WTC11 (cell line): ENCODE measurements at regions not wholly inside any gene's neighbourhood (a gene's known extent, or its start where the extent isn't known, plus 50 kb on each side); places are given as distances from the start of the nearest gene placed in this dataset.

Experiments used
- ATAC-seq: fragments of 200-7000 bp; cut with Tn5 transposase; 2 replicates; pipeline ENCODE4 v1.10.0; 2021; ENCODE audit warnings: mild to moderate bottlenecking, moderate library complexity
- CTCF ChIA-PET: fragments of 300-600 bp; sonication (Branson Sonifier 250); formaldehyde crosslinking; loops from one replicate; lab custom pipeline; 2021; ENCODE audit warnings: antibody characterized with exemption; lab: Charles Lee
- POLR2A ChIA-PET: fragments of 350-600 bp; sonication (Branson Sonifier 250); formaldehyde crosslinking; loops from one replicate; lab custom pipeline; 2021; ENCODE audit warnings: antibody characterized with exemption; lab: Charles Lee
- DNase-seq: peaks from one replicate; pipeline ENCODE4 v3.0.0; 2021; ENCODE audit warnings: low spot score
- H3K27ac Mint-ChIP-seq: 2 replicates; pipeline ENCODE4 v1.8.0; 2021; ENCODE audit warnings: mixed read lengths
- H3K27me3 Mint-ChIP-seq: 2 replicates; pipeline ENCODE4 v1.8.0; 2021; ENCODE audit warnings: low read depth, mild to moderate bottlenecking, moderate library complexity, mixed read lengths
- H3K36me3 Mint-ChIP-seq: 2 replicates; pipeline ENCODE4 v1.8.0; 2021; ENCODE audit warnings: mixed read lengths
- H3K4me1 Mint-ChIP-seq: 2 replicates; pipeline ENCODE4 v1.8.0; 2022; ENCODE audit warnings: mixed read lengths
- H3K4me3 Mint-ChIP-seq: 2 replicates; pipeline ENCODE4 v1.8.0; 2021; ENCODE audit warnings: mild to moderate bottlenecking, moderate library complexity, mixed read lengths
- H3K9me3 Mint-ChIP-seq: 2 replicates; pipeline ENCODE4 v1.8.0; 2021; ENCODE audit warnings: mixed read lengths
- AFF4 ChIP-seq: sonication (generic); formaldehyde crosslinking; IDR thresholded peaks from 2 replicates; pipeline ENCODE4 v1.8.1; 2023; ENCODE audit warnings: mild to moderate bottlenecking, missing genetic modification reagents, borderline replicate concordance
- FOXJ3 ChIP-seq: sonication (generic); formaldehyde crosslinking; IDR thresholded peaks from 2 replicates; pipeline ENCODE4 v1.9.0; 2021; ENCODE audit warnings: missing genetic modification reagents, mild to moderate bottlenecking, borderline replicate concordance
- FOXK1 ChIP-seq: sonication (generic); formaldehyde crosslinking; IDR thresholded peaks from 2 replicates; pipeline ENCODE4 v1.8.0; 2022; ENCODE audit warnings: mild to moderate bottlenecking, moderate library complexity, missing genetic modification reagents
- FOXP1 ChIP-seq: sonication (generic); formaldehyde crosslinking; IDR thresholded peaks from 2 replicates; pipeline ENCODE4 v1.8.0; 2022; ENCODE audit warnings: missing genetic modification reagents, mild to moderate bottlenecking, moderate library complexity, borderline replicate concordance
- GTF2I ChIP-seq: fragments of 250-450 bp; sonication (Bioruptor Pico); conservative IDR thresholded peaks from 2 replicates; pipeline ENCODE4 v1.4.0; 2021; ENCODE audit warnings: mild to moderate bottlenecking
- HMGA2 ChIP-seq: fragments of 250-450 bp; sonication (Bioruptor Pico); IDR thresholded peaks from 2 replicates; pipeline ENCODE4 v1.4.0; 2021; ENCODE audit warnings: mild to moderate bottlenecking, moderate library complexity
- JUN ChIP-seq: sonication (generic); formaldehyde crosslinking; IDR thresholded peaks from 2 replicates; pipeline ENCODE4 v1.8.0; 2023; ENCODE audit warnings: mild to moderate bottlenecking, missing genetic modification reagents
- MAX ChIP-seq: sonication (generic); formaldehyde crosslinking; IDR thresholded peaks from 2 replicates; pipeline ENCODE4 v1.8.0; 2022; ENCODE audit warnings: mild to moderate bottlenecking, missing genetic modification reagents
- NFYB ChIP-seq: sonication (generic); formaldehyde crosslinking; conservative IDR thresholded peaks from 2 replicates; pipeline ENCODE4 v1.8.0; 2022; ENCODE audit warnings: low read depth, missing genetic modification reagents
- NR1H2 ChIP-seq: sonication (generic); formaldehyde crosslinking; IDR thresholded peaks from 2 replicates; pipeline ENCODE4 v1.9.0; 2021; ENCODE audit warnings: mild to moderate bottlenecking, moderate library complexity, missing genetic modification reagents
- RELA ChIP-seq: sonication (generic); formaldehyde crosslinking; IDR thresholded peaks from 2 replicates; pipeline ENCODE4 v1.8.1; 2022; ENCODE audit warnings: missing genetic modification reagents, mild to moderate bottlenecking, borderline replicate concordance
- USF1 ChIP-seq: sonication (generic); formaldehyde crosslinking; IDR thresholded peaks from 2 replicates; pipeline ENCODE4 v1.8.0; 2022; ENCODE audit warnings: mild to moderate bottlenecking, missing genetic modification reagents
- ZBTB21 ChIP-seq: sonication (generic); formaldehyde crosslinking; IDR thresholded peaks from 2 replicates; pipeline ENCODE4 v1.8.1; 2023; ENCODE audit warnings: mild to moderate bottlenecking, missing genetic modification reagents, borderline replicate concordance
- ZNF396 ChIP-seq: fragments of 250-450 bp; sonication (Bioruptor Pico); IDR thresholded peaks from 2 replicates; pipeline ENCODE4 v1.8.0; 2021; ENCODE audit warnings: mild to moderate bottlenecking, moderate library complexity, borderline replicate concordance
- ZNF425 ChIP-seq: fragments of 250-450 bp; sonication (Bioruptor Pico); conservative IDR thresholded peaks from 2 replicates; pipeline ENCODE4 v1.9.0; 2021; ENCODE audit warnings: mild to moderate bottlenecking
- TF ChIP-seq, protein P1 (sequence below): sonication (generic); formaldehyde crosslinking; IDR thresholded peaks from 2 replicates; pipeline ENCODE4 v1.8.1; 2022; ENCODE audit warnings: mild to moderate bottlenecking, moderate library complexity, missing genetic modification reagents

GRCh38 chr16:86343027-86343795 lies 167.1 kb upstream of the FOXF1 start:
- DNase-seq (no peak), ATAC-seq (no peak)
- no peak for TF ChIP-seq FOXK1
- TF ChIP-seq USF1 (CRISPR knock-in tag): no peak
- no peak for TF ChIP-seq MAX
- TF ChIP-seq, protein P1, sequence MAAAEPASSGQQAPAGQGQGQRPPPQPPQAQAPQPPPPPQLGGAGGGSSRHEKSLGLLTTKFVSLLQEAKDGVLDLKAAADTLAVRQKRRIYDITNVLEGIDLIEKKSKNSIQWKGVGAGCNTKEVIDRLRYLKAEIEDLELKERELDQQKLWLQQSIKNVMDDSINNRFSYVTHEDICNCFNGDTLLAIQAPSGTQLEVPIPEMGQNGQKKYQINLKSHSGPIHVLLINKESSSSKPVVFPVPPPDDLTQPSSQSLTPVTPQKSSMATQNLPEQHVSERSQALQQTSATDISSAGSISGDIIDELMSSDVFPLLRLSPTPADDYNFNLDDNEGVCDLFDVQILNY: no peak
- TF ChIP-seq ZNF396 (CRISPR knock-in tag): no peak
- no peak for TF ChIP-seq HMGA2
- TF ChIP-seq FOXP1 (CRISPR knock-in tag): no peak
- no peak for TF ChIP-seq JUN (CRISPR knock-in tag)
- TF ChIP-seq AFF4 (CRISPR knock-in tag): no peak
- no peak for TF ChIP-seq NR1H2
- no peak for TF ChIP-seq NFYB
- ChIA-PET CTCF (interaction anchor here (0.5 to 2.9 kb wide), 4 partner anchors 90 to 356 kb away, joined by 3 to 18 read pairs (median 5); no protein-coding TSS in a partner anchor), POLR2A (interaction anchor here (0.6 kb wide), 1 partner anchor 90 kb away, joined by 4 read pairs; no protein-coding TSS in a partner anchor)
- H3K27me3 Mint-ChIP-seq: peaks cover 46% of the 10 kb centered on the region
- no peaks in the 10 kb centered on the region for H3K9me3 Mint-ChIP-seq
- H3K4me3 Mint-ChIP-seq: no peak overlapping the region
- H3K4me1 Mint-ChIP-seq: peaks cover 55% of the 10 kb centered on the region
- no peak overlapping the region for H3K27ac Mint-ChIP-seq
- no peaks in the 10 kb centered on the region for H3K36me3 Mint-ChIP-seq

GRCh38 chr16:86343796-86344585 lies 166.3 kb upstream of the FOXF1 start:
- Mint-ChIP-seq H3K4me1 (peaks cover 55% of the 10 kb centered on the region), H3K27ac (no peak overlapping the region), H3K27me3 (peaks cover 44% of the 10 kb centered on the region), H3K9me3 (no peaks in the 10 kb centered on the region), H3K4me3 (no peak overlapping the region), H3K36me3 (no peaks in the 10 kb centered on the region)
- ChIA-PET POLR2A (no interaction called here), CTCF (interaction anchor here (0.5 to 2.9 kb wide), 2 partner anchors 143 to 174 kb away, joined by 3 to 18 read pairs; no protein-coding TSS in a partner anchor)
- TF ChIP-seq FOXP1 (CRISPR knock-in tag): no peak
- ATAC-seq (no peak), DNase-seq (no peak)

DNA sequence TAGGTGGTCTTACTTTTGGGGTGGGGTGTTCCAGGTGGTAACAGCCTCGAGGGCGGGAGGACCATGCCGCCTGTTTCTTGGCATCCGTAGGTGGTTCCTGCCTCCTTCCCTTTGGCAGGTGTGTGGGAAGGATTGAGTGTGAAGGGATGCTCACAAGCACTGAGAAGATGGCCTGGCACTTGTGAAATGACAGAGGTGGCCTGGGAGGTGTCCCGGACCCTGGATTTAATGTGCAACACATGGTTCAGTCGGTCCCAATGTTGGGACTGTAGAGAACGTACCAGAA lies 165.8 kb upstream of the FOXF1 start:
- Mint-ChIP-seq H3K27ac (no peak overlapping the region), H3K4me1 (peaks cover 57% of the 10 kb centered on the region), H3K9me3 (0 out of 2 replicates have a peak, but pooled peaks cover 3% of the 10 kb centered on the region), H3K4me3 (no peak overlapping the region), H3K27me3 (peaks cover 47% of the 10 kb centered on the region), H3K36me3 (no peaks in the 10 kb centered on the region)
- POLR2A ChIA-PET: no interaction called here
- DNase-seq: no peak
- ATAC-seq: no peak
- CTCF ChIA-PET: interaction anchor here (2.9 kb wide), 1 partner anchor 173 kb away, joined by 18 read pairs; no protein-coding TSS in a partner anchor
- TF ChIP-seq AFF4 (CRISPR knock-in tag): no peak
- TF ChIP-seq RELA (CRISPR knock-in tag): no peak
- no peak for TF ChIP-seq GTF2I (CRISPR knock-in tag)
- no peak for TF ChIP-seq FOXJ3
- TF ChIP-seq ZNF425 (CRISPR knock-in tag): no peak
- no peak for TF ChIP-seq ZBTB21
